HG02678 (cell line): ENCODE measurements at regions not wholly inside any gene's neighbourhood (a gene's known extent, or its start where the extent isn't known, plus 50 kb on each side); places are given as distances from the start of the nearest gene placed in this dataset.

Source experiments
- ATAC-seq: cut with Tn5 transposase; IDR thresholded peaks from one replicate; pipeline ENCODE4 v1.9.1; 2021; ENCODE audit warnings: mild to moderate bottlenecking, moderate library complexity; ENCODE audit not compliant: unreplicated experiment

GRCh38 chrX:96430756-96431455 lies 253.7 kb upstream of the DIAPH2 start:
- ATAC-seq = no peak

GRCh38 chrX:96432647-96433046 lies 252.0 kb upstream of the DIAPH2 start:
- ATAC-seq = no peak

- ATAC-seq = no peak
Observed at GRCh38 chrX:96433409-96434077, 251.1 kb upstream of the DIAPH2 start.

GRCh38 chrX:96435378-96436035 lies 249.1 kb upstream of the DIAPH2 start:
- no peak for ATAC-seq

GRCh38 chrX:96436105-96436504 lies 248.5 kb upstream of the DIAPH2 start:
- no peak for ATAC-seq

GRCh38 chrX:96438803-96439202 lies 245.8 kb upstream of the DIAPH2 start:
- no peak for ATAC-seq

- no peak for ATAC-seq
Observed at GRCh38 chrX:96440941-96441340, 243.7 kb upstream of the DIAPH2 start.

GRCh38 chrX:96445531-96446065 lies 239.0 kb upstream of the DIAPH2 start:
- no peak for ATAC-seq

- no peak for ATAC-seq
Observed at GRCh38 chrX:96446524-96446923, 238.1 kb upstream of the DIAPH2 start.

- ATAC-seq = no peak
Observed at GRCh38 chrX:96447161-96447560, 237.5 kb upstream of the DIAPH2 start.

- ATAC-seq = no peak
Observed at GRCh38 chrX:96449191-96449590, 235.5 kb upstream of the DIAPH2 start.

GRCh38 chrX:96449896-96450295 lies 234.7 kb upstream of the DIAPH2 start:
- no peak for ATAC-seq

GRCh38 chrX:96453139-96453538 lies 231.5 kb upstream of the DIAPH2 start:
- peak; percentile 82 for ATAC-seq

- no peak for ATAC-seq
Observed at GRCh38 chrX:96455078-96455477, 229.6 kb upstream of the DIAPH2 start.

- no peak for ATAC-seq
Observed at GRCh38 chrX:96464880-96465558, 219.6 kb upstream of the DIAPH2 start.

- ATAC-seq = no peak
Observed at GRCh38 chrX:96474029-96474740, 210.5 kb upstream of the DIAPH2 start.

- no peak for ATAC-seq
Observed at GRCh38 chrX:96474741-96475125, 209.9 kb upstream of the DIAPH2 start.

- no peak for ATAC-seq
Observed at GRCh38 chrX:96480081-96480480, 204.6 kb upstream of the DIAPH2 start.

- no peak for ATAC-seq
Observed at GRCh38 chrX:96481831-96482230, 202.8 kb upstream of the DIAPH2 start.

GRCh38 chrX:96483647-96484160 lies 200.9 kb upstream of the DIAPH2 start:
- ATAC-seq = no peak
